ENCODE measurements at regions not wholly inside any gene's neighbourhood (a gene's known extent, or its start where the extent isn't known, plus 50 kb on each side); places are given as distances from the start of the nearest gene placed in this dataset.

GRCh38 chr5:128770907-128771306 is 194.4 kb upstream of the SLC27A6 start:
- DNase-seq (ENCODE audit: low spot score): no peak
- no peak overlapping the region for H3K27ac ChIP-seq
- CTCF ChIA-PET: no interaction called here
- POLR2A ChIA-PET (ENCODE audit: low non-redundant PET): no interaction called here
- TF ChIP-seq, protein P1, sequence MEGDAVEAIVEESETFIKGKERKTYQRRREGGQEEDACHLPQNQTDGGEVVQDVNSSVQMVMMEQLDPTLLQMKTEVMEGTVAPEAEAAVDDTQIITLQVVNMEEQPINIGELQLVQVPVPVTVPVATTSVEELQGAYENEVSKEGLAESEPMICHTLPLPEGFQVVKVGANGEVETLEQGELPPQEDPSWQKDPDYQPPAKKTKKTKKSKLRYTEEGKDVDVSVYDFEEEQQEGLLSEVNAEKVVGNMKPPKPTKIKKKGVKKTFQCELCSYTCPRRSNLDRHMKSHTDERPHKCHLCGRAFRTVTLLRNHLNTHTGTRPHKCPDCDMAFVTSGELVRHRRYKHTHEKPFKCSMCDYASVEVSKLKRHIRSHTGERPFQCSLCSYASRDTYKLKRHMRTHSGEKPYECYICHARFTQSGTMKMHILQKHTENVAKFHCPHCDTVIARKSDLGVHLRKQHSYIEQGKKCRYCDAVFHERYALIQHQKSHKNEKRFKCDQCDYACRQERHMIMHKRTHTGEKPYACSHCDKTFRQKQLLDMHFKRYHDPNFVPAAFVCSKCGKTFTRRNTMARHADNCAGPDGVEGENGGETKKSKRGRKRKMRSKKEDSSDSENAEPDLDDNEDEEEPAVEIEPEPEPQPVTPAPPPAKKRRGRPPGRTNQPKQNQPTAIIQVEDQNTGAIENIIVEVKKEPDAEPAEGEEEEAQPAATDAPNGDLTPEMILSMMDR (conservative IDR thresholded peaks at IDR 0.05; ENCODE audit: low read depth): no peak

GRCh38 chr5:128772356-128772755 is 192.9 kb upstream of the SLC27A6 start:
- TF ChIP-seq, protein P1 (conservative IDR thresholded peaks at IDR 0.05; ENCODE audit: low read depth): no peak
- H3K27ac ChIP-seq: no peak overlapping the region
- no peak for DNase-seq (ENCODE audit: low spot score)
- ChIA-PET CTCF (no interaction called here), POLR2A (ENCODE audit: low non-redundant PET) (no interaction called here)

GRCh38 chr5:128773378-128773777 is 191.9 kb upstream of the SLC27A6 start:
- TF ChIP-seq, protein P1 (conservative IDR thresholded peaks at IDR 0.05; ENCODE audit: low read depth): no peak
- POLR2A ChIA-PET (ENCODE audit: low non-redundant PET): no interaction called here
- DNase-seq (ENCODE audit: low spot score): no peak
- no peak overlapping the region for H3K27ac ChIP-seq
- CTCF ChIA-PET: interaction anchor here (0.6 kb wide), 1 partner anchor 875 kb away, joined by 3 read pairs; no protein-coding TSS in a partner anchor

DNA sequence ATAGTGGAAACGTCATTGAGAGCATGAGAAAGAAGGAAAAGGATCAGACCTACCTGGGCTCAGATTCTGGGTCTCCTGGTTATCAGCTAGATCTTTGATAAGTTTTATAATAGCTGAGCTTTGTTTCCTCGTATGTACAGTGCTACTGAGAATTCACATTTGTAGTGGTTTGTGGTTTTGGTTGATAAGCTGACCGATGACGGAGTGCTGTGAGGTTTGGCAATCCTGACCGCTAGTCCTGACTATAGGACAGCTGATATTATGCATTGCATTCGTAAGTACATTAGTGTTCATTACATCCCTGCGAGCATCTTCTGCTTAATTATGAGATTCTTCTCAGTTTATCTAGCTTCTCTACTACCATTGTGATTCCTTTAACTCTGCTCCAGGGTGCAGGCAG is 190.7 kb upstream of the SLC27A6 start:
- no peak for DNase-seq (ENCODE audit: low spot score)
- ChIA-PET POLR2A (ENCODE audit: low non-redundant PET) (no interaction called here), CTCF (interaction anchor here (0.6 kb wide), 1 partner anchor 1966 kb away, joined by 3 read pairs; no protein-coding TSS in a partner anchor)
- TF ChIP-seq, protein P1 (conservative IDR thresholded peaks at IDR 0.05; ENCODE audit: low read depth): no peak
- no peak overlapping the region for H3K27ac ChIP-seq

- no peak for DNase-seq (ENCODE audit: low spot score)
- TF ChIP-seq, protein P1 (conservative IDR thresholded peaks at IDR 0.05; ENCODE audit: low read depth): no peak
- CTCF ChIA-PET: no interaction called here
- POLR2A ChIA-PET (ENCODE audit: low non-redundant PET): no interaction called here
- no peak overlapping the region for H3K27ac ChIP-seq
These were observed 189.7 kb upstream of the SLC27A6 start for GRCh38 chr5:128775558-128775957.

DNA sequence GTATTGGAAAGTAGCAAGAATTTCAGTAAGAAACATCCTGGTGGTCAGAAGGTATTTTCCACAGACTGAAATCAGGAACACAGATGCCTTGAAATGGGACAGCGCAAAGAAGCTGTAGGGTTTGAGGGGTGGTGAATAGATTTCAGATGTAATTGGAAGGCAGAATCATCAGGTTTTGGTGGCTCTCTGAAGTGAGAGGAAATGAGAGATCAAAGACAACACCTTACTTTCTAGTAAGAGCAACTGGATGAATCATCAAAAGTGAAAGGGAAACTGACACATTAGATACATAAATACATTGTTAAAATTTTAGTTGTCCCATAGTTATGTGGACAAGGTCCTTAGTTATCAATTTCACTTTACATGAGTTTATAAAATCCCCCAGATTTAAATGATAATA is 188.2 kb upstream of the SLC27A6 start:
- CTCF ChIA-PET: no interaction called here

More for the DNA sequence above, 188.2 kb upstream of the SLC27A6 start:
- TF ChIP-seq, protein P1 (conservative IDR thresholded peaks at IDR 0.05; ENCODE audit: low read depth): no peak
- DNase-seq (ENCODE audit: low spot score): peak; percentile 8
- POLR2A ChIA-PET (ENCODE audit: low non-redundant PET): no interaction called here
- H3K27ac ChIP-seq: no peak overlapping the region
